ENCODE measurements at regions not wholly inside any gene's neighbourhood (a gene's known extent, or its start where the extent isn't known, plus 50 kb on each side); places are given as distances from the start of the nearest gene placed in this dataset.

- CTCF ChIA-PET: interaction anchor here (0.9 to 2.9 kb wide), 3 partner anchors 9 to 429 kb away, joined by 3 to 16 read pairs (median 3); no protein-coding TSS in a partner anchor
- Histone ChIP-seq H2AFZ (ENCODE audit: control insufficient read depth, low read depth, low read length) (no peak overlapping the region), H3K4me1 (ENCODE audit: control insufficient read depth, insufficient read depth, low read length) (no peaks in the 10 kb centered on the region), H3K27me3 (replicated peaks in 1 of 2; ENCODE audit: control insufficient read depth in 2 of 2, insufficient read depth in 2 of 2, low read length in 1 of 2) (no peaks in the 10 kb centered on the region), H3K79me2 (ENCODE audit: control insufficient read depth, insufficient read depth, low read length) (no peaks in the 10 kb centered on the region), H3K4me2 (ENCODE audit: control insufficient read depth, insufficient read depth) (no peak overlapping the region), H3K27ac (ENCODE audit: control insufficient read depth, insufficient read depth) (no peak overlapping the region), H3K9me3 (replicated peaks; ENCODE audit: control insufficient read depth, insufficient read depth, low read length) (no peaks in the 10 kb centered on the region), H3K4me3 (no peak overlapping the region), H4K20me1 (ENCODE audit: control insufficient read depth, insufficient read depth) (no peaks in the 10 kb centered on the region), H3K9ac (ENCODE audit: control insufficient read depth, insufficient read depth, low read length) (no peak overlapping the region), H3K36me3 (ENCODE audit: control insufficient read depth in 2 of 2, insufficient read depth in 2 of 2, low read length in 1 of 2) (no peaks in the 10 kb centered on the region)
- FAIRE-seq (no peak), ATAC-seq (no peak), DNase-seq (ENCODE audit: low read depth, low spot score) (no peak)
- BruUV-seq (replicated peaks): no TSS peak
- SMC1A ChIA-PET (ENCODE audit: uncharacterized antibody, unreplicated experiment): interaction anchor here (1.4 to 1.8 kb wide), 2 partner anchors 10 to 12 kb away, joined by 3 to 7 read pairs; no protein-coding TSS in a partner anchor
- TF ChIP-seq EED (IDR thresholded peaks at IDR 0.05; ENCODE audit: low read depth) (no peak), LARP7 (IDR thresholded peaks at IDR 0.05) (no peak), ESRRA (IDR thresholded peaks at IDR 0.05; ENCODE audit: low read length) (no peak), YY1 (IDR thresholded peaks at IDR 0.05; ENCODE audit: low read depth, low read length) (no peak), TCF7 (IDR thresholded peaks at IDR 0.05; ENCODE audit: borderline replicate concordance) (no peak)
- POLR2A ChIA-PET: no interaction called here
- RAD21 ChIA-PET (ENCODE audit: unreplicated experiment): interaction anchor here (1.1 to 1.2 kb wide), 2 partner anchors 12 to 14 kb away, joined by 3 to 4 read pairs; no protein-coding TSS in a partner anchor
- in situ Hi-C loops (cut with MboI): no loop called here
- 31% methylated on average over 4 of the region's 4 CpGs for WGBS (ENCODE audit: insufficient coverage, insufficient replicate concordance, low lambda C conversion rate, missing lambda C conversion rate)
- intact Hi-C loops (cut with micrococcal nuclease; ENCODE audit: unreplicated experiment): no loop called here
Observed at GRCh38 chr5:82365026-82365425, 86.9 kb upstream of the RPS23 start.

GRCh38 chr5:82364497-82364896 lies 86.3 kb upstream of the RPS23 start:
- H3K4me1 ChIP-seq (ENCODE audit: control insufficient read depth, insufficient read depth, low read length): no peaks in the 10 kb centered on the region
- CTCF ChIA-PET: interaction anchor here (0.7 to 2.9 kb wide), 4 partner anchors 9 to 429 kb away, joined by 3 to 16 read pairs (median 3); no protein-coding TSS in a partner anchor
- FAIRE-seq (no peak), ATAC-seq (no peak), DNase-seq (ENCODE audit: low read depth, low spot score) (no peak)
- H2AFZ ChIP-seq (ENCODE audit: control insufficient read depth, low read depth, low read length): no peak overlapping the region
- no peaks in the 10 kb centered on the region for H3K9me3 ChIP-seq (replicated peaks; ENCODE audit: control insufficient read depth, insufficient read depth, low read length)
- RAD21 ChIA-PET (ENCODE audit: unreplicated experiment): interaction anchor here (1.1 kb wide), 1 partner anchor 13 kb away, joined by 3 read pairs; no protein-coding TSS in a partner anchor
- SMC1A ChIA-PET (ENCODE audit: uncharacterized antibody, unreplicated experiment): interaction anchor here (1.4 to 1.8 kb wide), 2 partner anchors 9 to 11 kb away, joined by 3 to 7 read pairs; no protein-coding TSS in a partner anchor
- H3K4me3 ChIP-seq: no peak overlapping the region
- H3K27ac ChIP-seq (ENCODE audit: control insufficient read depth, insufficient read depth): no peak overlapping the region
- no peaks in the 10 kb centered on the region for H3K27me3 ChIP-seq (replicated peaks in 1 of 2; ENCODE audit: control insufficient read depth in 2 of 2, insufficient read depth in 2 of 2, low read length in 1 of 2)
- H3K4me2 ChIP-seq (ENCODE audit: control insufficient read depth, insufficient read depth): no peak overlapping the region
- BruUV-seq (replicated peaks): no TSS peak
- H4K20me1 ChIP-seq (ENCODE audit: control insufficient read depth, insufficient read depth): no peaks in the 10 kb centered on the region
- intact Hi-C loops (cut with micrococcal nuclease; ENCODE audit: unreplicated experiment): no loop called here
- in situ Hi-C loops (cut with MboI): no loop called here
- POLR2A ChIA-PET: no interaction called here
- WGBS (ENCODE audit: insufficient coverage, insufficient replicate concordance, low lambda C conversion rate, missing lambda C conversion rate): 0% methylated on average over 5 of the region's 5 CpGs
- no peak overlapping the region for H3K9ac ChIP-seq (ENCODE audit: control insufficient read depth, insufficient read depth, low read length)
- H3K36me3 ChIP-seq (ENCODE audit: control insufficient read depth in 2 of 2, insufficient read depth in 2 of 2, low read length in 1 of 2): no peaks in the 10 kb centered on the region
- no peaks in the 10 kb centered on the region for H3K79me2 ChIP-seq (ENCODE audit: control insufficient read depth, insufficient read depth, low read length)
- no peak for TF ChIP-seq NR2F1 (conservative IDR thresholded peaks at IDR 0.05)
- TF ChIP-seq SMC3 (IDR thresholded peaks at IDR 0.05; ENCODE audit: borderline replicate concordance, low read length): peak; percentile 13; the same call in 1 of the 2 replicates
- TF ChIP-seq CHD4 (IDR thresholded peaks at IDR 0.05): no peak
- TF ChIP-seq STAT1 (conservative IDR thresholded peaks at IDR 0.05): no peak
- no peak for TF ChIP-seq CBX5 (IDR thresholded peaks at IDR 0.05; ENCODE audit: low read depth)
- TF ChIP-seq MTA2 (IDR thresholded peaks at IDR 0.05; ENCODE audit: low read depth): no peak
- TF ChIP-seq CEBPB (IDR thresholded peaks at IDR 0.05; ENCODE audit: borderline replicate concordance in 1 of 2, low read depth in 2 of 2, low read length in 2 of 2): no peak
- TF ChIP-seq IKZF2 (IDR thresholded peaks at IDR 0.05): no peak
- TF ChIP-seq RAD21 (IDR thresholded peaks at IDR 0.05; ENCODE audit: insufficient read depth, low read depth, low read length): peak; percentile 32; the same call in 1 of the 2 replicates
- TF ChIP-seq CUX1 (IDR thresholded peaks at IDR 0.05; ENCODE audit: insufficient replicate concordance, low read depth, low read length): no peak
- no peak for TF ChIP-seq POLR2A (IDR thresholded peaks at IDR 0.05; ENCODE audit: low read depth, low read length)

All from GM12878 (cell line).